HEK293 (cell line): ENCODE measurements at regions not wholly inside any gene's neighbourhood (a gene's known extent, or its start where the extent isn't known, plus 50 kb on each side); places are given as distances from the start of the nearest gene placed in this dataset.

ENCODE experiments used
- CTCF ChIA-PET: fragments of 350-600 bp; formaldehyde crosslinking; extraction: SDS; loops from one replicate; lab custom pipeline; 2021; ENCODE audit warnings: antibody characterized with exemption; lab: Yijun Ruan, JAX
- POLR2A ChIA-PET: fragments of 300-600 bp; formaldehyde crosslinking; extraction: SDS; loops from one replicate; lab custom pipeline; 2020; ENCODE audit warnings: antibody characterized with exemption, inconsistent platforms; lab: Yijun Ruan, JAX
- H3K27ac ChIP-seq: fragments of 200-500 bp; sonication (Bioruptor generic); 2 replicates; pipeline ENCODE4 v1.5.1; 2014; ENCODE audit warnings: low read depth, low read length, control low read depth, inconsistent platforms; ENCODE audit errors: extremely low read depth
- H3K36me3 ChIP-seq, 2 experiments: fragments of 200-500 bp in 1 of 2; sonication (Bioruptor generic) in 1 of 2; 1 replicate in 1 of 2; 2 replicates in 1 of 2; pipeline ENCODE4 v1.5.1; 2014 to 2017; ENCODE audit warnings: inconsistent platforms in 2 of 2, low read length in 2 of 2; ENCODE audit not compliant: control insufficient read depth in 2 of 2, insufficient read depth in 1 of 2
- H3K4me1 ChIP-seq: fragments of 200-500 bp; sonication (Bioruptor generic); 2 replicates; pipeline ENCODE4 v1.5.1; 2014; ENCODE audit warnings: mild to moderate bottlenecking, low read length, inconsistent platforms; ENCODE audit not compliant: control insufficient read depth, insufficient read depth
- H3K4me3 ChIP-seq: 2 replicates; pipeline ENCODE4 v1.5.1; 2011; ENCODE audit warnings: low read depth, mild to moderate bottlenecking, control low read depth, low read length, moderate library complexity
- H3K9me3 ChIP-seq: fragments of 200-500 bp; sonication (Bioruptor generic); 2 replicates; pipeline ENCODE4 v1.5.1; 2014; ENCODE audit warnings: low read depth, low read length, inconsistent platforms; ENCODE audit not compliant: control insufficient read depth, insufficient read depth
- GLIS2 ChIP-seq: fragments of 450-650 bp; formaldehyde crosslinking; IDR thresholded peaks from 2 replicates; pipeline ENCODE4 v1.5.1; 2016; ENCODE audit warnings: missing biosample characterization, missing genetic modification characterization
- KLF8 ChIP-seq: fragments of 450-650 bp; formaldehyde crosslinking; IDR thresholded peaks from 2 replicates; pipeline ENCODE4 v1.5.1; 2016; ENCODE audit warnings: missing biosample characterization, missing genetic modification characterization
- SALL2 ChIP-seq: fragments of 450-650 bp; formaldehyde crosslinking; IDR thresholded peaks from 2 replicates; pipeline ENCODE4 v1.5.0; 2017; ENCODE audit warnings: missing biosample characterization, mild to moderate bottlenecking, missing genetic modification characterization, borderline replicate concordance
- SCRT1 ChIP-seq: fragments of 450-650 bp; formaldehyde crosslinking; IDR thresholded peaks from 2 replicates; pipeline ENCODE4 v1.5.1; 2016; ENCODE audit warnings: missing biosample characterization, missing genetic modification characterization, borderline replicate concordance
- SCRT2 ChIP-seq: fragments of 450-650 bp; formaldehyde crosslinking; IDR thresholded peaks from 2 replicates; pipeline ENCODE4 v1.5.1; 2016; ENCODE audit warnings: missing biosample characterization, missing genetic modification characterization
- SETDB1 ChIP-seq: IDR thresholded peaks from one replicate; pipeline ENCODE4 v1.6.1; 2017; ENCODE audit warnings: mild to moderate bottlenecking, low read length, moderate library complexity, mixed read lengths; ENCODE audit not compliant: insufficient read length
- ZFP69B ChIP-seq: fragments of 450-650 bp; formaldehyde crosslinking; IDR thresholded peaks from 2 replicates; pipeline ENCODE4 v1.5.1; 2016; ENCODE audit warnings: missing biosample characterization, missing genetic modification characterization
- ZNF23 ChIP-seq: fragments of 450-650 bp; formaldehyde crosslinking; IDR thresholded peaks from 2 replicates; pipeline ENCODE4 v1.5.1; 2016; ENCODE audit warnings: missing biosample characterization, missing genetic modification characterization, borderline replicate concordance
- ZNF335 ChIP-seq: fragments of 450-650 bp; formaldehyde crosslinking; conservative IDR thresholded peaks from 2 replicates; pipeline ENCODE4 v1.5.1; 2016; ENCODE audit warnings: missing biosample characterization, missing genetic modification characterization
- ZNF366 ChIP-seq: fragments of 450-650 bp; formaldehyde crosslinking; conservative IDR thresholded peaks from 2 replicates; pipeline ENCODE4 v1.5.1; 2016; ENCODE audit warnings: missing biosample characterization, missing genetic modification characterization
- ZNF544 ChIP-seq: fragments of 450-650 bp; formaldehyde crosslinking; IDR thresholded peaks from 2 replicates; pipeline ENCODE4 v1.5.0; 2017; ENCODE audit warnings: missing biosample characterization, missing genetic modification characterization
- ZNF548 ChIP-seq: fragments of 450-650 bp; formaldehyde crosslinking; IDR thresholded peaks from 2 replicates; pipeline ENCODE4 v1.5.1; 2016; ENCODE audit warnings: missing biosample characterization, missing genetic modification characterization
- ZNF610 ChIP-seq: fragments of 450-650 bp; formaldehyde crosslinking; IDR thresholded peaks from 2 replicates; pipeline ENCODE4 v1.5.1; 2016; ENCODE audit warnings: missing biosample characterization, missing genetic modification characterization, borderline replicate concordance
- ZNF670 ChIP-seq: fragments of 450-650 bp; formaldehyde crosslinking; IDR thresholded peaks from 2 replicates; pipeline ENCODE4 v1.5.1; 2016; ENCODE audit warnings: missing biosample characterization, missing genetic modification characterization, low read depth
- TF ChIP-seq, protein P1 (sequence below): fragments of 450-650 bp; formaldehyde crosslinking; IDR thresholded peaks from 2 replicates; pipeline ENCODE4; 2016; ENCODE audit warnings: missing biosample characterization, missing genetic modification characterization
- TF ChIP-seq, protein P2 (sequence below): fragments of 450-650 bp; formaldehyde crosslinking; IDR thresholded peaks from 2 replicates; pipeline ENCODE4 v1.5.1; 2016; ENCODE audit warnings: missing biosample characterization, missing genetic modification characterization
- TF ChIP-seq, protein P3 (sequence below): fragments of 450-650 bp; formaldehyde crosslinking; IDR thresholded peaks from 2 replicates; pipeline ENCODE4 v1.5.1; 2016; ENCODE audit warnings: missing biosample characterization, missing genetic modification characterization
- TF ChIP-seq, protein P4 (sequence below): fragments of 450-650 bp; formaldehyde crosslinking; IDR thresholded peaks from 2 replicates; pipeline ENCODE4 v1.5.1; 2016; ENCODE audit warnings: missing biosample characterization, missing genetic modification characterization
- TF ChIP-seq, protein P5 (sequence below): fragments of 450-650 bp; formaldehyde crosslinking; optimal IDR thresholded peaks from 2 replicates; pipeline ENCODE3; 2016; ENCODE audit warnings: missing biosample characterization, mild to moderate bottlenecking, missing genetic modification characterization

DNA sequence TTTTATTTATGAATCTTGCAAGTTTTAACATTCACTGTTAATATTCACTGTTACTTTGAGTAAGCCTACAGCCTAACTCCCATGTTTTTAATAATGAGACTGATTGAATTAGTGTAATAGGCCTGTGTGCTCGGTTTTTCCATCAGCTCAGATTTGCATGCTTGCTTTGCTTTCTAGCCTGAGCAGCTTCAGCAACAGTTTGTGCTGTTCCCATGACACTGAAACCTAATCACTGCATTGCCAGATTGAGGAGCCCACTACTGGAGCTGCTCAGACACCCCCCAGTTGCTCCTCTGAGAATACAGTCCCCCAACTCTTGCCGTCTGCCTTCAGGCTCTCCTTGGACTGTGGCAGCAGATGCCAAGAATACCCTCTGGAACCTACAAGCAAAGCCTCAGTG, 695.4 kb downstream of the BRINP3 start (continued):
- TF ChIP-seq, protein P1, sequence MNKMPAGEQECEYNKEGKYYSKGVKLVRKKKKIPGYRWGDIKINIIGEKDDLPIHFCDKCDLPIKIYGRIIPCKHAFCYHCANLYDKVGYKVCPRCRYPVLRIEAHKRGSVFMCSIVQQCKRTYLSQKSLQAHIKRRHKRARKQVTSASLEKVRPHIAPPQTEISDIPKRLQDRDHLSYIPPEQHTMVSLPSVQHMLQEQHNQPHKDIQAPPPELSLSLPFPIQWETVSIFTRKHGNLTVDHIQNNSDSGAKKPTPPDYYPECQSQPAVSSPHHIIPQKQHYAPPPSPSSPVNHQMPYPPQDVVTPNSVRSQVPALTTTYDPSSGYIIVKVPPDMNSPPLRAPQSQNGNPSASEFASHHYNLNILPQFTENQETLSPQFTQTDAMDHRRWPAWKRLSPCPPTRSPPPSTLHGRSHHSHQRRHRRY (tag by site-specific recombination), result no peak
- no peak for TF ChIP-seq GLIS2

DNA sequence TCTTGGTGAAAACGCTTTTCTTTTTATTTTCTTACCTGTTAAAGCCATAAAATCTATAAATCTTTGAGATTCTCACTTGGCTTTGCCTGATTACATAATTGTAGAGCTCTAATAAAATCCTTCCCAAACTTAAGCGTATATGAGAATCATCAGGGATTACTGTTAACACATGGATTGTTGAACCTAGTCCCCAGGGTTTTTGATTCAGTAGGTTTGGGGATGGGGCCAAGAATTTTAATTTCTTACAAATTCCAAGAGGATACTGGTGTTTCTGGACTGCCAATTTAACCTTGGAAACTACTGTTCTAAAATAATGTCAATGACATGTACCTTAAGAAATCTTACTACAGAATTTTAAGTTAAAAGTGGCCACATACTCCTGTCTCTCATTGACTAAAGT, 694.2 kb downstream of the BRINP3 start:
- no peak overlapping the region for H3K4me3 ChIP-seq
- TF ChIP-seq, protein P2, sequence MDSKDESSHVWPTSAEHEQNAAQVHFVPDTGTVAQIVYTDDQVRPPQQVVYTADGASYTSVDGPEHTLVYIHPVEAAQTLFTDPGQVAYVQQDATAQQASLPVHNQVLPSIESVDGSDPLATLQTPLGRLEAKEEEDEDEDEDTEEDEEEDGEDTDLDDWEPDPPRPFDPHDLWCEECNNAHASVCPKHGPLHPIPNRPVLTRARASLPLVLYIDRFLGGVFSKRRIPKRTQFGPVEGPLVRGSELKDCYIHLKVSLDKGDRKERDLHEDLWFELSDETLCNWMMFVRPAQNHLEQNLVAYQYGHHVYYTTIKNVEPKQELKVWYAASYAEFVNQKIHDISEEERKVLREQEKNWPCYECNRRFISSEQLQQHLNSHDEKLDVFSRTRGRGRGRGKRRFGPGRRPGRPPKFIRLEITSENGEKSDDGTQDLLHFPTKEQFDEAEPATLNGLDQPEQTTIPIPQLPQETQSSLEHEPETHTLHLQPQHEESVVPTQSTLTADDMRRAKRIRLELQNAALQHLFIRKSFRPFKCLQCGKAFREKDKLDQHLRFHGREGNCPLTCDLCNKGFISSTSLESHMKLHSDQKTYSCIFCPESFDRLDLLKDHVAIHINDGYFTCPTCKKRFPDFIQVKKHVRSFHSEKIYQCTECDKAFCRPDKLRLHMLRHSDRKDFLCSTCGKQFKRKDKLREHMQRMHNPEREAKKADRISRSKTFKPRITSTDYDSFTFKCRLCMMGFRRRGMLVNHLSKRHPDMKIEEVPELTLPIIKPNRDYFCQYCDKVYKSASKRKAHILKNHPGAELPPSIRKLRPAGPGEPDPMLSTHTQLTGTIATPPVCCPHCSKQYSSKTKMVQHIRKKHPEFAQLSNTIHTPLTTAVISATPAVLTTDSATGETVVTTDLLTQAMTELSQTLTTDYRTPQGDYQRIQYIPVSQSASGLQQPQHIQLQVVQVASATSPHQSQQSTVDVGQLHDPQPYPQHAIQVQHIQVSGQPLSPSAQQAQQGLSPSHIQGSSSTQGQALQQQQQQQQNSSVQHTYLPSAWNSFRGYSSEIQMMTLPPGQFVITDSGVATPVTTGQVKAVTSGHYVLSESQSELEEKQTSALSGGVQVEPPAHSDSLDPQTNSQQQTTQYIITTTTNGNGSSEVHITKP, result no peak
- TF ChIP-seq SCRT2 (tag by site-specific recombination) (no peak), ZNF366 (tag by site-specific recombination) (no peak), ZNF670 (tag by site-specific recombination) (no peak), SCRT1 (tag by site-specific recombination) (no peak), SETDB1 (no peak), ZNF610 (no peak), ZNF23 (no peak), KLF8 (tag by site-specific recombination) (no peak), ZNF335 (tag by site-specific recombination) (no peak), ZFP69B (tag by site-specific recombination) (no peak), ZNF544 (tag by site-specific recombination) (no peak), ZNF548 (tag by site-specific recombination) (no peak), SALL2 (tag by site-specific recombination) (no peak)
- TF ChIP-seq, protein P3, sequence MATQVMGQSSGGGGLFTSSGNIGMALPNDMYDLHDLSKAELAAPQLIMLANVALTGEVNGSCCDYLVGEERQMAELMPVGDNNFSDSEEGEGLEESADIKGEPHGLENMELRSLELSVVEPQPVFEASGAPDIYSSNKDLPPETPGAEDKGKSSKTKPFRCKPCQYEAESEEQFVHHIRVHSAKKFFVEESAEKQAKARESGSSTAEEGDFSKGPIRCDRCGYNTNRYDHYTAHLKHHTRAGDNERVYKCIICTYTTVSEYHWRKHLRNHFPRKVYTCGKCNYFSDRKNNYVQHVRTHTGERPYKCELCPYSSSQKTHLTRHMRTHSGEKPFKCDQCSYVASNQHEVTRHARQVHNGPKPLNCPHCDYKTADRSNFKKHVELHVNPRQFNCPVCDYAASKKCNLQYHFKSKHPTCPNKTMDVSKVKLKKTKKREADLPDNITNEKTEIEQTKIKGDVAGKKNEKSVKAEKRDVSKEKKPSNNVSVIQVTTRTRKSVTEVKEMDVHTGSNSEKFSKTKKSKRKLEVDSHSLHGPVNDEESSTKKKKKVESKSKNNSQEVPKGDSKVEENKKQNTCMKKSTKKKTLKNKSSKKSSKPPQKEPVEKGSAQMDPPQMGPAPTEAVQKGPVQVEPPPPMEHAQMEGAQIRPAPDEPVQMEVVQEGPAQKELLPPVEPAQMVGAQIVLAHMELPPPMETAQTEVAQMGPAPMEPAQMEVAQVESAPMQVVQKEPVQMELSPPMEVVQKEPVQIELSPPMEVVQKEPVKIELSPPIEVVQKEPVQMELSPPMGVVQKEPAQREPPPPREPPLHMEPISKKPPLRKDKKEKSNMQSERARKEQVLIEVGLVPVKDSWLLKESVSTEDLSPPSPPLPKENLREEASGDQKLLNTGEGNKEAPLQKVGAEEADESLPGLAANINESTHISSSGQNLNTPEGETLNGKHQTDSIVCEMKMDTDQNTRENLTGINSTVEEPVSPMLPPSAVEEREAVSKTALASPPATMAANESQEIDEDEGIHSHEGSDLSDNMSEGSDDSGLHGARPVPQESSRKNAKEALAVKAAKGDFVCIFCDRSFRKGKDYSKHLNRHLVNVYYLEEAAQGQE, result no peak
- TF ChIP-seq, protein P4, sequence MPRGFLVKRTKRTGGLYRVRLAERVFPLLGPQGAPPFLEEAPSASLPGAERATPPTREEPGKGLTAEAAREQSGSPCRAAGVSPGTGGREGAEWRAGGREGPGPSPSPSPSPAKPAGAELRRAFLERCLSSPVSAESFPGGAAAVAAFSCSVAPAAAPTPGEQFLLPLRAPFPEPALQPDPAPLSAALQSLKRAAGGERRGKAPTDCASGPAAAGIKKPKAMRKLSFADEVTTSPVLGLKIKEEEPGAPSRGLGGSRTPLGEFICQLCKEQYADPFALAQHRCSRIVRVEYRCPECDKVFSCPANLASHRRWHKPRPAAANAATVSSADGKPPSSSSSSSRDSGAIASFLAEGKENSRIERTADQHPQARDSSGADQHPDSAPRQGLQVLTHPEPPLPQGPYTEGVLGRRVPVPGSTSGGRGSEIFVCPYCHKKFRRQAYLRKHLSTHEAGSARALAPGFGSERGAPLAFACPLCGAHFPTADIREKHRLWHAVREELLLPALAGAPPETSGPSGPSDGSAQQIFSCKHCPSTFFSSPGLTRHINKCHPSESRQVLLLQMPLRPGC (tag by site-specific recombination), result no peak
- TF ChIP-seq, protein P5, sequence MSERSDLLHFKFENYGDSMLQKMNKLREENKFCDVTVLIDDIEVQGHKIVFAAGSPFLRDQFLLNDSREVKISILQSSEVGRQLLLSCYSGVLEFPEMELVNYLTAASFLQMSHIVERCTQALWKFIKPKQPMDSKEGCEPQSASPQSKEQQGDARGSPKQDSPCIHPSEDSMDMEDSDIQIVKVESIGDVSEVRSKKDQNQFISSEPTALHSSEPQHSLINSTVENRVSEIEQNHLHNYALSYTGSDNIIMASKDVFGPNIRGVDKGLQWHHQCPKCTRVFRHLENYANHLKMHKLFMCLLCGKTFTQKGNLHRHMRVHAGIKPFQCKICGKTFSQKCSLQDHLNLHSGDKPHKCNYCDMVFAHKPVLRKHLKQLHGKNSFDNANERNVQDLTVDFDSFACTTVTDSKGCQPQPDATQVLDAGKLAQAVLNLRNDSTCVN (tag by site-specific recombination), result no peak
- H3K9me3 ChIP-seq, result no peaks in the 10 kb centered on the region
- H3K4me1 ChIP-seq, result no peaks in the 10 kb centered on the region
- H3K27ac ChIP-seq, result no peak overlapping the region
- ChIA-PET CTCF (no interaction called here), POLR2A (no interaction called here)
- H3K36me3 ChIP-seq, result no peaks in the 10 kb centered on the region
